Suprapubic skin (tissue), 4 donors: ENCODE measurements at regions not wholly inside any gene's neighbourhood (a gene's known extent, or its start where the extent isn't known, plus 50 kb on each side); places are given as distances from the start of the nearest gene placed in this dataset.

Source experiments
- CTCF ChIP-seq, 2 donors: fragments of 200-600 bp in 1 of 2; fragments of 450-650 bp in 1 of 2; sonication (generic) in 1 of 2; IDR thresholded peaks; one replicate each; pipeline ENCODE4 v1.5.1; 2016 to 2019; ENCODE audit warnings: antibody characterized with exemption in 2 of 2, mild to moderate bottlenecking in 1 of 2, moderate library complexity in 1 of 2
- POLR2A ChIP-seq, 2 donors: fragments of 450-650 bp; IDR thresholded peaks; one replicate each; pipeline ENCODE4 v1.6.1; 2017; ENCODE audit warnings: antibody characterized with exemption in 2 of 2, mild to moderate bottlenecking in 2 of 2, moderate library complexity in 2 of 2
- POLR2AphosphoS5 ChIP-seq, 3 donors: sonication (generic); formaldehyde crosslinking; IDR thresholded peaks; one replicate each; pipeline ENCODE4 v1.6.1; 2017; ENCODE audit warnings: antibody characterized with exemption in 3 of 3

- no peak for TF ChIP-seq CTCF (IDR thresholded peaks at IDR 0.05)
- TF ChIP-seq POLR2AphosphoS5 (IDR thresholded peaks at IDR 0.05): no peak
- no peak for TF ChIP-seq POLR2A (IDR thresholded peaks at IDR 0.05)
Observed at GRCh38 chr5:67816456-67816855, 399.1 kb upstream of the PIK3R1 start.
